NT2/D1 (cell line): ENCODE measurements at regions not wholly inside any gene's neighbourhood (a gene's known extent, or its start where the extent isn't known, plus 50 kb on each side); places are given as distances from the start of the nearest gene placed in this dataset.

ENCODE experiments used
- SUZ12 ChIP-seq: IDR thresholded peaks from 2 replicates; pipeline ENCODE4 v1.6.1; 2011; ENCODE audit not compliant: insufficient read length, insufficient read depth; ENCODE audit errors: extremely low read depth
- YY1 ChIP-seq: IDR thresholded peaks from 2 replicates; pipeline ENCODE4 v1.6.1; 2011; ENCODE audit not compliant: insufficient read length, insufficient read depth
- ZNF274 ChIP-seq: IDR thresholded peaks from 2 replicates; pipeline ENCODE4 v1.6.1; 2011; ENCODE audit warnings: mild to moderate bottlenecking, low read depth, low read length

DNA sequence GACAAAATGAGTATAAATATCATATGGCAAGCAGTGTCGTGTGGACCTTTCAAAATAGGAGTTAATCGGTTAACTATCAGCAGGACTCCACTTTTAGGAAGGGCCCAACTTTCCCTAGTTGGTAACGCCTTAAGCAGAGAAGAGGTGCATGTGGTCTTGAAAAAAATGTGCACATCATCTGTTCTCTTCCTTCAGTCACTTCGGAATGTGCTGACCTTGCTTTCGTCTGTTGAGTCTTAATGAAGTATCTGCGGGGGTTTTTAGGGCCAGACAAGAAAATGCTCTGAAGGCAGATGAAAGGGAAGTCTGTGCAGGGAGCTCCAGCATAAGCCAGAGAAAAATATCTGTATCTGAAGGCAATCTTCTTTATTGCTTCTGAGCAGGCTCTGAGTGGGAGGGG lies 185.2 kb downstream of the AEBP2 start:
- TF ChIP-seq ZNF274: no peak
- TF ChIP-seq YY1: no peak
- no peak for TF ChIP-seq SUZ12
